OCI-LY3 (cell line): ENCODE measurements at regions not wholly inside any gene's neighbourhood (a gene's known extent, or its start where the extent isn't known, plus 50 kb on each side); places are given as distances from the start of the nearest gene placed in this dataset.
A peak's percentile ranks its signal among the peaks of the same experiment; 100 is the strongest.

Experiments used
- H2AFZ ChIP-seq: fragments of 200-600, 300-600 bp; shearing (Covaris generic); 2 replicates; pipeline ENCODE4 v1.6.0; 2014; ENCODE audit warnings: antibody characterized with exemption, low read depth, low read length
- H3K27ac ChIP-seq: fragments of 200-600, 300-600 bp; sonication (generic); 2 replicates; pipeline ENCODE4 v1.5.1; 2014; ENCODE audit warnings: mild to moderate bottlenecking, low read length, moderate library complexity, mixed read lengths
- H3K27me3 ChIP-seq: fragments of 200-600, 300-600 bp; sonication (generic); 2 replicates; pipeline ENCODE4 v1.6.1; 2014; ENCODE audit warnings: low read depth, low read length, mixed read lengths
- H3K36me3 ChIP-seq: fragments of 200-600, 300-600 bp; sonication (generic); replicated peaks from 2 replicates; pipeline ENCODE3; 2014; ENCODE audit warnings: low read depth, low read length, mixed read lengths
- H3K4me1 ChIP-seq: fragments of 300-600, 200-600 bp; sonication (generic); 2 replicates; pipeline ENCODE4 v1.6.1; 2014; ENCODE audit warnings: low read length, mixed read lengths
- H3K4me2 ChIP-seq: fragments of 200-600, 300-600 bp; sonication (generic); 2 replicates; pipeline ENCODE4 v1.6.1; 2014; ENCODE audit warnings: low read length, mixed read lengths
- H3K4me3 ChIP-seq: fragments of 300-600, 200-600 bp; sonication (generic); 2 replicates; pipeline ENCODE4 v1.5.1; 2014; ENCODE audit warnings: antibody characterized with exemption, mild to moderate bottlenecking, low read length, moderate library complexity
- H3K79me2 ChIP-seq: fragments of 300-600, 200-600 bp; shearing (Covaris generic); 2 replicates; pipeline ENCODE4 v1.6.1; 2014; ENCODE audit warnings: mild to moderate bottlenecking, low read length, mixed read lengths
- H3K9ac ChIP-seq: fragments of 300-600, 200-600 bp; shearing (Covaris generic); 2 replicates; pipeline ENCODE4 v1.6.0; 2014; ENCODE audit warnings: mild to moderate bottlenecking, low read length, moderate library complexity
- H3K9me3 ChIP-seq: fragments of 200-600, 300-600 bp; shearing (Covaris generic); 2 replicates; pipeline ENCODE4 v1.6.1; 2014; ENCODE audit warnings: low read length, mixed read lengths; ENCODE audit not compliant: insufficient read depth
- H4K20me1 ChIP-seq: fragments of 200-600, 300-600 bp; sonication (generic); 2 replicates; pipeline ENCODE4 v1.6.1; 2016; ENCODE audit warnings: low read length, mixed read lengths; ENCODE audit not compliant: insufficient read depth
- CTCF ChIP-seq: fragments of 200-600, 300-600 bp; sonication (generic); IDR thresholded peaks from 2 replicates; pipeline ENCODE4 v1.5.1; 2014; ENCODE audit warnings: antibody characterized with exemption, low read length, low read depth
- EZH2phosphoT487 ChIP-seq: fragments of 200-600 bp; shearing (Covaris generic); IDR thresholded peaks from 2 replicates; pipeline ENCODE4 v1.6.1; 2018; ENCODE audit warnings: antibody characterized with exemption, mixed run types, low read depth

- Histone ChIP-seq H3K79me2 (no peaks in the 10 kb centered on the region), H3K4me2 (no peak overlapping the region), H3K4me3 (no peak overlapping the region), H3K27me3 (no peaks in the 10 kb centered on the region), H3K27ac (no peak overlapping the region), H3K4me1 (no peaks in the 10 kb centered on the region), H4K20me1 (no peaks in the 10 kb centered on the region), H3K9ac (no peak overlapping the region), H3K36me3 (no peaks in the 10 kb centered on the region), H2AFZ (no peak overlapping the region), H3K9me3 (no peaks in the 10 kb centered on the region)
- TF ChIP-seq CTCF (no peak), EZH2phosphoT487 (no peak)
Measured at GRCh38 chrX:80170581-80170980, 156.0 kb downstream of the TBX22 start.

GRCh38 chrX:80173261-80173660 is 158.7 kb downstream of the TBX22 start:
- Histone ChIP-seq H2AFZ (no peak overlapping the region), H3K9me3 (no peaks in the 10 kb centered on the region), H3K79me2 (no peaks in the 10 kb centered on the region), H3K4me1 (no peaks in the 10 kb centered on the region), H3K36me3 (no peaks in the 10 kb centered on the region), H3K4me2 (no peak overlapping the region), H3K27ac (no peak overlapping the region), H3K9ac (no peak overlapping the region), H4K20me1 (no peaks in the 10 kb centered on the region), H3K4me3 (no peak overlapping the region), H3K27me3 (no peaks in the 10 kb centered on the region)
- TF ChIP-seq CTCF (no peak), EZH2phosphoT487 (no peak)

GRCh38 chrX:80174925-80175574 is 160.5 kb downstream of the TBX22 start:
- H3K9ac ChIP-seq = no peak overlapping the region
- H3K27me3 ChIP-seq = no peaks in the 10 kb centered on the region
- no peaks in the 10 kb centered on the region for H4K20me1 ChIP-seq
- no peak overlapping the region for H3K4me2 ChIP-seq
- H3K27ac ChIP-seq = no peak overlapping the region
- no peak overlapping the region for H3K4me3 ChIP-seq
- H3K9me3 ChIP-seq = no peaks in the 10 kb centered on the region
- TF ChIP-seq CTCF = no peak
- no peak for TF ChIP-seq EZH2phosphoT487
- no peak overlapping the region for H2AFZ ChIP-seq
- H3K36me3 ChIP-seq = no peaks in the 10 kb centered on the region
- H3K79me2 ChIP-seq = no peaks in the 10 kb centered on the region
- no peaks in the 10 kb centered on the region for H3K4me1 ChIP-seq

- Histone ChIP-seq H3K79me2 (no peaks in the 10 kb centered on the region), H3K4me3 (no peak overlapping the region), H3K9me3 (no peaks in the 10 kb centered on the region), H4K20me1 (no peaks in the 10 kb centered on the region), H2AFZ (no peak overlapping the region), H3K27ac (no peak overlapping the region), H3K9ac (no peak overlapping the region), H3K27me3 (no peaks in the 10 kb centered on the region), H3K4me1 (no peaks in the 10 kb centered on the region), H3K36me3 (no peaks in the 10 kb centered on the region), H3K4me2 (no peak overlapping the region)
- no peak for TF ChIP-seq EZH2phosphoT487
- TF ChIP-seq CTCF = peak; percentile 34
Measured at GRCh38 chrX:80181079-80181478, 166.5 kb downstream of the TBX22 start.
